PC-3 (cell line): ENCODE measurements at regions not wholly inside any gene's neighbourhood (a gene's known extent, or its start where the extent isn't known, plus 50 kb on each side); places are given as distances from the start of the nearest gene placed in this dataset.

Source experiments
- EZH2 ChIP-seq: fragments of 300-600 bp; sonication (generic); IDR thresholded peaks from one replicate; pipeline ENCODE4 v1.6.1; 2017; ENCODE audit warnings: antibody characterized with exemption, mild to moderate bottlenecking, low read length; ENCODE audit not compliant: unreplicated experiment
- EZH2phosphoT487 ChIP-seq: fragments of 300-600 bp; sonication (generic); IDR thresholded peaks from 2 replicates; pipeline ENCODE4 v1.6.1; 2018; ENCODE audit warnings: mild to moderate bottlenecking, antibody characterized with exemption, low read length, borderline replicate concordance
- TF ChIP-seq, protein P1 (sequence below): fragments of 300-600 bp; sonication (generic); conservative IDR thresholded peaks from 2 replicates; pipeline ENCODE4 v1.5.1; 2017; ENCODE audit warnings: antibody characterized with exemption, low read depth, mild to moderate bottlenecking, low read length

DNA sequence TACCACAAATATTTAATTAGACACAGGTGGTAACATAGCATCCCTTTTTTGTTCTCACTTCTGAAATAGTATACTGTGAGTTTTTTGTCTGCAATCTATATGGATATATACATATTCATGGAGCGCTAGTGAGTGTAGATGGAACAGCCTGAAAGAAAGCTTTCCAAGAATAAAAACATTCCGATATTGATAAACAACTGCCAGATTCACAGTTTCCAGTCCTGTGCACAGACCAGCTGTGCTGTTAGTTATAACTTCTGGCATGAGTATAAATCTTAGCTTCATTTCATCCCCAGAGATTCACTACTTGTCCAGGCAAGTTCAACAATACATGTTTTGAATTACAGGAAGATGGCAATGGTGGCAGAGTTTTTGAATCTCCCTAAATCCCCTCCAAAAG, 467.1 kb upstream of the STEAP1 start:
- TF ChIP-seq, protein P1, sequence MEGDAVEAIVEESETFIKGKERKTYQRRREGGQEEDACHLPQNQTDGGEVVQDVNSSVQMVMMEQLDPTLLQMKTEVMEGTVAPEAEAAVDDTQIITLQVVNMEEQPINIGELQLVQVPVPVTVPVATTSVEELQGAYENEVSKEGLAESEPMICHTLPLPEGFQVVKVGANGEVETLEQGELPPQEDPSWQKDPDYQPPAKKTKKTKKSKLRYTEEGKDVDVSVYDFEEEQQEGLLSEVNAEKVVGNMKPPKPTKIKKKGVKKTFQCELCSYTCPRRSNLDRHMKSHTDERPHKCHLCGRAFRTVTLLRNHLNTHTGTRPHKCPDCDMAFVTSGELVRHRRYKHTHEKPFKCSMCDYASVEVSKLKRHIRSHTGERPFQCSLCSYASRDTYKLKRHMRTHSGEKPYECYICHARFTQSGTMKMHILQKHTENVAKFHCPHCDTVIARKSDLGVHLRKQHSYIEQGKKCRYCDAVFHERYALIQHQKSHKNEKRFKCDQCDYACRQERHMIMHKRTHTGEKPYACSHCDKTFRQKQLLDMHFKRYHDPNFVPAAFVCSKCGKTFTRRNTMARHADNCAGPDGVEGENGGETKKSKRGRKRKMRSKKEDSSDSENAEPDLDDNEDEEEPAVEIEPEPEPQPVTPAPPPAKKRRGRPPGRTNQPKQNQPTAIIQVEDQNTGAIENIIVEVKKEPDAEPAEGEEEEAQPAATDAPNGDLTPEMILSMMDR: no peak
- TF ChIP-seq EZH2 (no peak), EZH2phosphoT487 (no peak)
